HEK293 (cell line): ENCODE measurements at regions not wholly inside any gene's neighbourhood (a gene's known extent, or its start where the extent isn't known, plus 50 kb on each side); places are given as distances from the start of the nearest gene placed in this dataset.

Experiments used
- CTCF ChIP-seq: fragments of 450-650 bp; formaldehyde crosslinking; IDR thresholded peaks from 2 replicates; pipeline ENCODE4 v1.5.1; 2016; ENCODE audit warnings: missing biosample characterization, missing genetic modification characterization
- PRDM1 ChIP-seq: fragments of 450-650 bp; formaldehyde crosslinking; IDR thresholded peaks from 2 replicates; pipeline ENCODE4; 2016; ENCODE audit warnings: missing biosample characterization, missing genetic modification characterization
- ZFHX2 ChIP-seq: fragments of 450-650 bp; formaldehyde crosslinking; conservative IDR thresholded peaks from 2 replicates; pipeline ENCODE4 v1.5.1; 2016; ENCODE audit warnings: missing biosample characterization, missing genetic modification characterization
- ZNF140 ChIP-seq: fragments of 450-650 bp; formaldehyde crosslinking; IDR thresholded peaks from 2 replicates; pipeline ENCODE4 v1.5.1; 2016; ENCODE audit warnings: missing biosample characterization, missing genetic modification characterization
- ZNF18 ChIP-seq: fragments of 450-650 bp; formaldehyde crosslinking; IDR thresholded peaks from 2 replicates; pipeline ENCODE4 v1.5.1; 2016; ENCODE audit warnings: missing biosample characterization, missing genetic modification characterization

- no peak for TF ChIP-seq ZNF140
- no peak for TF ChIP-seq ZNF18
- no peak for TF ChIP-seq PRDM1 (tag by site-specific recombination)
- TF ChIP-seq CTCF (tag by site-specific recombination) = no peak
- TF ChIP-seq ZFHX2 (tag by site-specific recombination) = no peak
Observed at GRCh38 chr14:105907276-105907675, 380.9 kb downstream of the TMEM121 start.
